VCaP (cell line): ENCODE measurements at regions not wholly inside any gene's neighbourhood (a gene's known extent, or its start where the extent isn't known, plus 50 kb on each side); places are given as distances from the start of the nearest gene placed in this dataset.

Experiments
- H3K27ac ChIP-seq: fragments of 450-650 bp; 2 replicates; pipeline ENCODE4 v1.5.1; 2017
- CTCF ChIP-seq: fragments of 450-650 bp; conservative IDR thresholded peaks from 2 replicates; pipeline ENCODE4 v1.5.1; 2017; ENCODE audit warnings: mild to moderate bottlenecking, moderate library complexity

- no peak for TF ChIP-seq CTCF
- no peak overlapping the region for H3K27ac ChIP-seq
These were observed 317.8 kb downstream of the MBD2 start for GRCh38 chr18:53906681-53907080.

GRCh38 chr18:53894675-53895442 lies 329.6 kb downstream of the MBD2 start:
- no peak for TF ChIP-seq CTCF
- no peak overlapping the region for H3K27ac ChIP-seq

- no peak for TF ChIP-seq CTCF
- H3K27ac ChIP-seq, result no peak overlapping the region
These were observed 337.0 kb downstream of the MBD2 start for GRCh38 chr18:53887447-53887846.

GRCh38 chr18:53886058-53886457 lies 338.4 kb downstream of the MBD2 start:
- no peak for TF ChIP-seq CTCF
- no peak overlapping the region for H3K27ac ChIP-seq

- TF ChIP-seq CTCF, result no peak
These were observed 340.7 kb downstream of the MBD2 start for GRCh38 chr18:53883771-53884170.

GRCh38 chr18:53874103-53874502 lies 350.4 kb downstream of the MBD2 start:
- no peak overlapping the region for H3K27ac ChIP-seq
- no peak for TF ChIP-seq CTCF

More at GRCh38 chr18:53883771-53884170, 340.7 kb downstream of the MBD2 start:
- no peak overlapping the region for H3K27ac ChIP-seq

- no peak overlapping the region for H3K27ac ChIP-seq
- peak; percentile 65 for TF ChIP-seq CTCF
These were observed 359.7 kb downstream of the MBD2 start for GRCh38 chr18:53864770-53865169.
